GM10248 (cell line): ENCODE measurements at regions not wholly inside any gene's neighbourhood (a gene's known extent, or its start where the extent isn't known, plus 50 kb on each side); places are given as distances from the start of the nearest gene placed in this dataset.
"Not testable (repeated sequence)": the region's sequence is repeated elsewhere in the genome, so short reads cannot be mapped to it uniquely, and the experiment has no call there.

ENCODE experiments used
- CTCF ChIA-PET: fragments of 300-600 bp; sonication (Branson Sonifier 250); formaldehyde crosslinking; extraction: SDS; loops from one replicate; lab custom pipeline; 2021; ENCODE audit warnings: antibody characterized with exemption; lab: Yijun Ruan, JAX
- POLR2A ChIA-PET: fragments of 350-650 bp; sonication (Branson Sonifier 250); formaldehyde crosslinking; extraction: SDS; loops from one replicate; lab custom pipeline; 2020; ENCODE audit warnings: antibody characterized with exemption; lab: Yijun Ruan, JAX
- DNase-seq: peaks from one replicate; pipeline ENCODE4 v3.0.0; 2012; ENCODE audit errors: extremely low spot score
- TF ChIP-seq, protein P1 (sequence below): IDR thresholded peaks from 2 replicates; pipeline ENCODE4 v1.5.1; 2012; ENCODE audit warnings: mild to moderate bottlenecking, low read depth; ENCODE audit errors: extremely low read depth, missing control alignments, control extremely low read depth

DNA sequence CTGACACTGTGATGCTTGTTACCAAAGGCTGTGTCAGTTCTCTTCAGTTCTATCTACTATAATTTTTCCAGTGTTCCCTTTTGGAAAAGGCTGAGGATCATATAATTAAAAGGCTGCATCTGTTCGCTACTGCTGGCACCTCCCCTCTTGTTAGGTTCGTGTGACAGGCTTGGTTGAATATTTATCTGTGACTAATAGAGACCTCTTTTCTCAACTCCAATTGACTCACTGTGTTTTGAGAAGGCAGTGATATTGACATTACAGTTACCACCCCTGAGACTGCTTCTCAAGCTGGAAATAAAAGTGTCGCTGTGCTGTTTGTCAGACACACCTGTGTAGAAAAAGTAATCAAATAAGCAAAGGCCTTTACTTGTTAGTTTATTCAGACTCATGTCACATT, 205.5 kb upstream of the KCNH7 start:
- ChIA-PET CTCF (no interaction called here), POLR2A (no interaction called here)
- DNase-seq, result no peak
- TF ChIP-seq, protein P1, sequence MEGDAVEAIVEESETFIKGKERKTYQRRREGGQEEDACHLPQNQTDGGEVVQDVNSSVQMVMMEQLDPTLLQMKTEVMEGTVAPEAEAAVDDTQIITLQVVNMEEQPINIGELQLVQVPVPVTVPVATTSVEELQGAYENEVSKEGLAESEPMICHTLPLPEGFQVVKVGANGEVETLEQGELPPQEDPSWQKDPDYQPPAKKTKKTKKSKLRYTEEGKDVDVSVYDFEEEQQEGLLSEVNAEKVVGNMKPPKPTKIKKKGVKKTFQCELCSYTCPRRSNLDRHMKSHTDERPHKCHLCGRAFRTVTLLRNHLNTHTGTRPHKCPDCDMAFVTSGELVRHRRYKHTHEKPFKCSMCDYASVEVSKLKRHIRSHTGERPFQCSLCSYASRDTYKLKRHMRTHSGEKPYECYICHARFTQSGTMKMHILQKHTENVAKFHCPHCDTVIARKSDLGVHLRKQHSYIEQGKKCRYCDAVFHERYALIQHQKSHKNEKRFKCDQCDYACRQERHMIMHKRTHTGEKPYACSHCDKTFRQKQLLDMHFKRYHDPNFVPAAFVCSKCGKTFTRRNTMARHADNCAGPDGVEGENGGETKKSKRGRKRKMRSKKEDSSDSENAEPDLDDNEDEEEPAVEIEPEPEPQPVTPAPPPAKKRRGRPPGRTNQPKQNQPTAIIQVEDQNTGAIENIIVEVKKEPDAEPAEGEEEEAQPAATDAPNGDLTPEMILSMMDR, result no peak

DNA sequence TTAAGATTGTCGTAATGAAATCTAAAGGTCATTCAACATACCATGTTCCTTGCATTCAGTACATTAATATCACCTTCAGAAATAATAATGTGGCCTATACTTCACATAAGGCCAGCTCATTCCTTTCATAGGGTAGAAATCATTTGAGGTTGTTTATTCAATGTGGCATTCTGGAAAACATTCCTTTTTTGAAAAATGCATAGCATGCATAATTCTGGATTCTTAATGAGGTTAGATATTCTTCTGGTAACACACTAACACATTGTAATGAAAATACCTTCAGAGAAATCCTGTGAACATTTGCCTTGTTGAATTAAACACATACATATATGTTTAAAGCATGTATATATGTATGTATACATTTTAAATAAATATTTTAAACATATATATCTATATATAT, 204.6 kb upstream of the KCNH7 start:
- TF ChIP-seq, protein P1, result no peak
- POLR2A ChIA-PET, result no interaction called here
- DNase-seq, result no peak
- CTCF ChIA-PET, result no interaction called here

DNA sequence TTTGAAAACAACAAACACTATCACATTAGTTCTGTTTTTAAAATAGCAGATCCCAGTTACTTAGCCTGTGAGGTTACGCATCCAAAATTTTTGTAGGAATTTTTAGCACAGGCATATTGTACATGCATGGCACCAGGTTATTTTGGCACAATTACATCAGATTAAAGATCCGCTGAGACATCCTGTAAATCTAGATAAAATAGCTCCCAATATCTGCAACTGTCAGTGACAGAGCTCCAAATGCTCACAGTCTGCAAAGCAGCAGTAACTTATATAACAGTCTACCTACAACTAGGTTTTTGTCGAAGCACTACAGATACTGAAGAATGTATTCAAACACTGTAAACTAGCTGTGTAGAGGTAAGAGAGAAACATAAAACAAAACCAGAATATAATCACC, 200.7 kb upstream of the KCNH7 start:
- CTCF ChIA-PET, result interaction anchor here (1.7 kb wide), 1 partner anchor 17 kb away, joined by 5 read pairs; no protein-coding TSS in a partner anchor

DNA sequence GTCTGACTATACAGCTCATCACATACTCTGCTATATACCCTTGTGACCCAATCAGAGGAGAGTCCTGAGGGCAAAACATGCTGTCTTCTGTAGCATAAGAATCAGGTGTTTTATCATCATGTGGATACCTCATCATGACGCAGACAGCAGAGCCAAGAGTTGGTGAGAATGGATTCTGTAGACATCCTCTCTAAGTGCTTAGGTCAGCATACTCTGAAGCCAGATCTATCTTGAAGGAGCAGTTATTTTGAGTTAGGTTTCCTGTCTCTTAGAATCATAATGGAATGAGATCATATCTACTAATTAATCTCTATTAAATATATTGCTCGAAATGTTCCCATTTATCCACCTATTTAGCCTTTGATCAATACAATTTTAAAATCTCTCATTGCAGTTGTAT, 190.2 kb upstream of the KCNH7 start:
- TF ChIP-seq, protein P1, result no peak
- ChIA-PET CTCF (interaction anchor here (1.1 kb wide), 1 partner anchor 9 kb away, joined by 4 read pairs; no protein-coding TSS in a partner anchor), POLR2A (no interaction called here)
- DNase-seq, result no peak

More for the DNA sequence above, 200.7 kb upstream of the KCNH7 start:
- DNase-seq, result no peak
- TF ChIP-seq, protein P1, result no peak
- POLR2A ChIA-PET, result no interaction called here

DNA sequence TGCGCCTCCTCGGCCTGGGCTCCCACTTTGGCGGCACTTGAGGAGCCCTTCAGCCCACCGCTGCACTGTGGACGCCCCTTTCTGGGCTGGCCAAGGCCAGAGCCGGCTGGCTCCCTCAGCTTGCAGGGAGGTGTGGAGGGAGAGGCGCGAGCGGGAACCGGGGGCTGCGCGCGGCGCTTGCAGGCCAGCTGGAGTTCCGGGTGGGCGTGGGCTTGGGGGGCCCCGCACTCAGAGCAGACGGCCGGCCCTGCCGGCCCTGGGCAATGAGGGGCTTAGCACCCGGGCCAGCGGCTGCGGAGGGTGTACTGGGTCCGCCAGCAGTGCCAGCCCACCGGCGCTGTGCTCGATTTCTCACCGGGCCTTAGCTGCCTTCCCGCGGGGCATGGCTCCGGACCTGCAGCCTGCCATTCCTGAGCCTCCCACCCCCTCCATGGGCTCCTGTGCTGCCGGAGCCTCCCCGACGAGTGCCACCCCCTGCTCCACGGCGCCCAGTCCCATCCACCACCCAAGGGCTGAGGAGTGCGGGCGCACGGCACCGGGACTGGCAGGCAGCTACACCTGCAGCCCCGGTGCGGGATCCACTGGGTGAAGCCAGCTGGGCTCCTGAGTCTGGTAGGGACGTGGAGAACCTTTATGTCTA, 187.7 kb upstream of the KCNH7 start:
- POLR2A ChIA-PET, CTCF ChIA-PET: not testable (repeated sequence)

DNA sequence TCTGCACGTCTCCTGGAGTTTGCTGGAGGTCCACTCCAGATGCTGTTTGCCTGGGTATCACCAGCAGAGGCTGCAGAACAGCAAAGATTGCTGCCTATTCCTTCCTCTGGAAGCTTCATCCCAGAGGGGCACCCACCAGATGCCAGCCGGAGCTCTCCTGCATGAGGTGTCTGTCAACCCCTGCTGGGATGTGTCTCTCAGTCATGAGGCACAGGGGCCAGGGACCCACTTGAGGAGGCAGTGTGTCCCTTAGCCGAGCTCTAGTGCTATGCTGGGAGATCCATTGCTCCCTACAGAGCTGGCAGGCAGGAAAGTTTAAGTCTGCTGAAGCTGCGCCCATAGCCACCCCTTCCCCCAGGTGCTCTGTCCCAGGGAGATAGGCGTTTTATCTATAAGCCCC, 178.3 kb upstream of the KCNH7 start:
- DNase-seq, POLR2A ChIA-PET: not testable (repeated sequence)
- CTCF ChIA-PET, result interaction anchor here (1.0 kb wide), 1 partner anchor 20 kb away, joined by 3 read pairs; no protein-coding TSS in a partner anchor

More for the DNA sequence above, 187.7 kb upstream of the KCNH7 start:
- DNase-seq, result not testable (repeated sequence)

DNA sequence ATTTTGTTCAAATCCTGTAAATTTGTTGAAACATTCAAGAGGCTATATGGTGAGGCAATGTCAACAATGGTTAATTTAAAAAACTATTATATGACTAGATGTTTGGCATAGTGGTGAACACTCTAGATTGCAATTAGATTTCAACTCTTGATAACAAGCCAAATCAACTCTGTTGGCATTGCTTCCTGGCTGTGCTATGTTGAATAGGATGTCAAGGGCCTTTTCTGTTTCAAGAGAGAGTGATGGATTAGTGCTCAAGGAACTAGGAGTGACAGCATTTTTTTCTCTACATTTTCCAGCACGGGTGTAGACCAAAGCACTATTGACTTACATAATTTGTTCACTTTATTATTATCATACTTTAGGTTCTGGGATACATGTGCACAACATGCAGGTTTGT, 172.4 kb upstream of the KCNH7 start:
- no peak for DNase-seq
- TF ChIP-seq, protein P1, result no peak
- CTCF ChIA-PET, result no interaction called here
- POLR2A ChIA-PET, result no interaction called here
